Neural progenitor cell (in vitro differentiated cells): ENCODE measurements at regions not wholly inside any gene's neighbourhood (a gene's known extent, or its start where the extent isn't known, plus 50 kb on each side); places are given as distances from the start of the nearest gene placed in this dataset.

ENCODE experiments used
- DNase-seq: peaks from one replicate; pipeline ENCODE4 v3.0.0-alpha.2; 2016; ENCODE audit warnings: low spot score
- H2AFZ ChIP-seq: fragments of 200-600 bp; sonication (generic); replicated peaks from 2 replicates; pipeline ENCODE4 v1.6.1; 2016; ENCODE audit warnings: antibody characterized with exemption
- H3F3A ChIP-seq: fragments of 200-600 bp; sonication (generic); 2 replicates; pipeline ENCODE4 v1.6.1; 2016; ENCODE audit warnings: antibody characterized with exemption, low read depth
- H3K27ac ChIP-seq: fragments of 200-600 bp; sonication (generic); 2 replicates; pipeline ENCODE4 v1.5.1; 2016; ENCODE audit warnings: mild to moderate bottlenecking
- H3K27me3 ChIP-seq: fragments of 200-600 bp; sonication (generic); 2 replicates; pipeline ENCODE4 v1.6.1; 2016; ENCODE audit warnings: mild to moderate bottlenecking, moderate library complexity
- H3K36me3 ChIP-seq: fragments of 200-600 bp; sonication (generic); 2 replicates; pipeline ENCODE4 v1.5.1; 2016
- H3K4me1 ChIP-seq: fragments of 200-600 bp; sonication (generic); 2 replicates; pipeline ENCODE4 v1.6.1; 2016; ENCODE audit warnings: mixed run types
- H3K4me2 ChIP-seq: fragments of 200-600 bp; sonication (generic); 2 replicates; pipeline ENCODE4 v1.6.1; 2016
- H3K4me3 ChIP-seq: fragments of 200-600 bp; sonication (generic); 2 replicates; pipeline ENCODE4 v1.5.1; 2016
- H3K79me2 ChIP-seq: fragments of 200-600 bp; sonication (generic); 2 replicates; pipeline ENCODE4 v1.6.1; 2016; ENCODE audit warnings: low read depth
- H3K9ac ChIP-seq: fragments of 200-600 bp; sonication (generic); 2 replicates; pipeline ENCODE4 v1.6.1; 2016
- H3K9me3 ChIP-seq: fragments of 200-600 bp; sonication (generic); 2 replicates; pipeline ENCODE4 v1.5.1; 2016; ENCODE audit warnings: low read depth
- H4K20me1 ChIP-seq: fragments of 200-600 bp; sonication (generic); 2 replicates; pipeline ENCODE4 v1.6.1; 2016; ENCODE audit warnings: low read depth
- H3K27ac Mint-ChIP-seq: 3 replicates; pipeline ENCODE4 v1.8.0; 2021; ENCODE audit warnings: mixed read lengths
- H3K27me3 Mint-ChIP-seq: 2 replicates; pipeline ENCODE4 v1.8.0; 2022; ENCODE audit warnings: low read depth, mild to moderate bottlenecking, inconsistent platforms, moderate library complexity, mixed read lengths; ENCODE audit not compliant: insufficient read depth
- H3K36me3 Mint-ChIP-seq: 3 replicates; pipeline ENCODE4 v1.8.0; 2021; ENCODE audit warnings: mixed read lengths
- H3K4me1 Mint-ChIP-seq: 3 replicates; pipeline ENCODE4 v1.8.0; 2021; ENCODE audit warnings: mixed read lengths
- H3K4me3 Mint-ChIP-seq: 3 replicates; pipeline ENCODE4 v1.8.0; 2021; ENCODE audit warnings: mild to moderate bottlenecking, moderate library complexity, mixed read lengths
- H3K9me3 Mint-ChIP-seq: 3 replicates; pipeline ENCODE4 v1.8.0; 2020; ENCODE audit warnings: mixed read lengths
- EZH2 ChIP-seq: fragments of 200-600 bp; sonication (generic); IDR thresholded peaks from 2 replicates; pipeline ENCODE4 v1.6.1; 2017; ENCODE audit warnings: antibody characterized with exemption, mild to moderate bottlenecking, moderate library complexity
- EZH2phosphoT487 ChIP-seq: fragments of 200-600 bp; sonication (generic); IDR thresholded peaks from 2 replicates; pipeline ENCODE4 v1.6.1; 2017; ENCODE audit warnings: antibody characterized with exemption
- TF ChIP-seq, protein P1 (sequence below): fragments of 200-600 bp; sonication (generic); IDR thresholded peaks from 2 replicates; pipeline ENCODE4 v1.5.1; 2017; ENCODE audit warnings: antibody characterized with exemption, mild to moderate bottlenecking

- Histone ChIP-seq H3K9me3 (no peaks in the 10 kb centered on the region), H3K9ac (no peak overlapping the region), H4K20me1 (no peaks in the 10 kb centered on the region), H3K27me3 (no peaks in the 10 kb centered on the region), H2AFZ (no peak overlapping the region), H3K4me3 (no peak overlapping the region), H3K36me3 (no peaks in the 10 kb centered on the region), H3K4me2 (no peak overlapping the region), H3K27ac (no peak overlapping the region), H3K4me1 (no peaks in the 10 kb centered on the region), H3F3A (no peaks in the 10 kb centered on the region), H3K79me2 (no peaks in the 10 kb centered on the region)
- Mint-ChIP-seq H3K4me3 (no peak overlapping the region), H3K9me3 (no peaks in the 10 kb centered on the region), H3K27me3 (no peaks in the 10 kb centered on the region), H3K27ac (no peak overlapping the region), H3K4me1 (no peaks in the 10 kb centered on the region), H3K36me3 (no peaks in the 10 kb centered on the region)
- DNase-seq = no peak
- TF ChIP-seq, protein P1, sequence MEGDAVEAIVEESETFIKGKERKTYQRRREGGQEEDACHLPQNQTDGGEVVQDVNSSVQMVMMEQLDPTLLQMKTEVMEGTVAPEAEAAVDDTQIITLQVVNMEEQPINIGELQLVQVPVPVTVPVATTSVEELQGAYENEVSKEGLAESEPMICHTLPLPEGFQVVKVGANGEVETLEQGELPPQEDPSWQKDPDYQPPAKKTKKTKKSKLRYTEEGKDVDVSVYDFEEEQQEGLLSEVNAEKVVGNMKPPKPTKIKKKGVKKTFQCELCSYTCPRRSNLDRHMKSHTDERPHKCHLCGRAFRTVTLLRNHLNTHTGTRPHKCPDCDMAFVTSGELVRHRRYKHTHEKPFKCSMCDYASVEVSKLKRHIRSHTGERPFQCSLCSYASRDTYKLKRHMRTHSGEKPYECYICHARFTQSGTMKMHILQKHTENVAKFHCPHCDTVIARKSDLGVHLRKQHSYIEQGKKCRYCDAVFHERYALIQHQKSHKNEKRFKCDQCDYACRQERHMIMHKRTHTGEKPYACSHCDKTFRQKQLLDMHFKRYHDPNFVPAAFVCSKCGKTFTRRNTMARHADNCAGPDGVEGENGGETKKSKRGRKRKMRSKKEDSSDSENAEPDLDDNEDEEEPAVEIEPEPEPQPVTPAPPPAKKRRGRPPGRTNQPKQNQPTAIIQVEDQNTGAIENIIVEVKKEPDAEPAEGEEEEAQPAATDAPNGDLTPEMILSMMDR = no peak
- TF ChIP-seq EZH2 = no peak
- TF ChIP-seq EZH2phosphoT487 = no peak
Measured at GRCh38 chr3:148494451-148494850, 203.3 kb upstream of the AGTR1 start.

GRCh38 chr3:148500881-148501280, 196.8 kb upstream of the AGTR1 start:
- H3K4me2 ChIP-seq = no peak overlapping the region
- no peak overlapping the region for H3K4me3 ChIP-seq
- no peak for DNase-seq
- no peaks in the 10 kb centered on the region for H4K20me1 ChIP-seq
- Mint-ChIP-seq H3K27me3 (no peaks in the 10 kb centered on the region), H3K4me3 (no peak overlapping the region), H3K36me3 (no peaks in the 10 kb centered on the region), H3K27ac (no peak overlapping the region), H3K9me3 (no peaks in the 10 kb centered on the region), H3K4me1 (peaks cover 5% of the 10 kb centered on the region)
- TF ChIP-seq, protein P1 = no peak
- TF ChIP-seq EZH2 (no peak), EZH2phosphoT487 (no peak)
- no peaks in the 10 kb centered on the region for H3F3A ChIP-seq
- H3K36me3 ChIP-seq = no peaks in the 10 kb centered on the region
- H3K9me3 ChIP-seq = no peaks in the 10 kb centered on the region
- H3K79me2 ChIP-seq = no peaks in the 10 kb centered on the region
- no peaks in the 10 kb centered on the region for H3K4me1 ChIP-seq
- H3K9ac ChIP-seq = no peak overlapping the region
- H3K27ac ChIP-seq = no peak overlapping the region
- H2AFZ ChIP-seq = no peak overlapping the region
- H3K27me3 ChIP-seq = no peaks in the 10 kb centered on the region

DNA sequence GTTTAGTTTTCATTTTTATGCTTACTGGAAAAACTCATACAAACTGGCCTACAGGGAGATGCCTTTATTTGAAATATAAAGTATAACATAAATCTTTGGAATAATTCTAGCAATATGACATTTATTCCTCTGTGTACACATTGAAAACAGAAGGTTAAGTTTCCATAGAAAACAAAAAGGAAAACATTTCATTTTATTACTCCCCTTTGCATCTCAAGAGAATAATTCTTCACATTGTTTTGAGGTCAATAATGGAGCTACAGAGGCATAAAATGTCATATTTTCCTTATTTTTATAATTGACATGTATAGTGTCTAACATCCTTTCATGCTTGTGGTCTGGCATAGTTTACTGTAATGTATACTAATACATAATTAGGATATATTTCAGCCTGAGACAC, 187.6 kb upstream of the AGTR1 start:
- Histone ChIP-seq H3K4me1 (no peaks in the 10 kb centered on the region), H3K36me3 (no peaks in the 10 kb centered on the region), H3K9me3 (no peaks in the 10 kb centered on the region), H3K79me2 (no peaks in the 10 kb centered on the region), H3K27ac (no peak overlapping the region), H3K4me3 (no peak overlapping the region), H4K20me1 (no peaks in the 10 kb centered on the region), H3K4me2 (no peak overlapping the region), H3K9ac (no peak overlapping the region), H3F3A (no peaks in the 10 kb centered on the region), H3K27me3 (no peaks in the 10 kb centered on the region), H2AFZ (no peak overlapping the region)
- H3K27ac Mint-ChIP-seq = no peak overlapping the region
- no peak for TF ChIP-seq EZH2phosphoT487
- TF ChIP-seq, protein P1 = no peak
- TF ChIP-seq EZH2 = no peak
- no peaks in the 10 kb centered on the region for H3K27me3 Mint-ChIP-seq
- H3K36me3 Mint-ChIP-seq = no peaks in the 10 kb centered on the region
- no peak for DNase-seq
- H3K4me3 Mint-ChIP-seq = no peak overlapping the region
- H3K4me1 Mint-ChIP-seq = no peaks in the 10 kb centered on the region
- H3K9me3 Mint-ChIP-seq = no peaks in the 10 kb centered on the region

DNA sequence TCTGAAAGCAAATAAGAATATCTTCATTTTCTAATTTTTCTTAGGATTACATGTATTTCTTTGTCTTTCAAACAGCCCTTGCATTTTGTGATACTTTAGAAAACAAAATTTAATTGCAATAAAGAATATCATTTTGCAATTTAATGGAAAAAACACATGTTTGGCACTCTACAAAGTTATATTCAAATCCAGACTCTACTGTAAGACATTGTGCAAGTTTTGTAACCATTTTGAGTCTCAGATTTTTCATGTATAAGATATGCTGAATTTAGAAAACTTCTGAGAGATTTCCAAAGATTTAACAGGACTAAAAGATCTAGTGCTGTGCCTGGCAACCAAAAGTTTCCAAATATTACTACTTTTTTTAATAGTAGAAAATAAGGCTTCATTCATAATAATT, 187.1 kb upstream of the AGTR1 start:
- Histone ChIP-seq H2AFZ (no peak overlapping the region), H3K27ac (no peak overlapping the region), H3K79me2 (no peaks in the 10 kb centered on the region), H3F3A (no peaks in the 10 kb centered on the region), H3K9me3 (no peaks in the 10 kb centered on the region), H3K27me3 (no peaks in the 10 kb centered on the region), H3K4me1 (no peaks in the 10 kb centered on the region), H3K4me2 (no peak overlapping the region), H4K20me1 (no peaks in the 10 kb centered on the region), H3K9ac (no peak overlapping the region), H3K36me3 (no peaks in the 10 kb centered on the region), H3K4me3 (no peak overlapping the region)
- Mint-ChIP-seq H3K27me3 (no peaks in the 10 kb centered on the region), H3K27ac (no peak overlapping the region), H3K9me3 (no peaks in the 10 kb centered on the region), H3K4me3 (no peak overlapping the region), H3K36me3 (no peaks in the 10 kb centered on the region), H3K4me1 (no peaks in the 10 kb centered on the region)
- TF ChIP-seq, protein P1 = no peak
- TF ChIP-seq EZH2 = no peak
- no peak for TF ChIP-seq EZH2phosphoT487
- no peak for DNase-seq
